Neural progenitor cell (in vitro differentiated cells): ENCODE measurements at regions not wholly inside any gene's neighbourhood (a gene's known extent, or its start where the extent isn't known, plus 50 kb on each side); places are given as distances from the start of the nearest gene placed in this dataset.

ENCODE experiments used
- DNase-seq: peaks from one replicate; pipeline ENCODE4 v3.0.0-alpha.2; 2016; ENCODE audit warnings: low spot score
- H2AFZ ChIP-seq: fragments of 200-600 bp; sonication (generic); replicated peaks from 2 replicates; pipeline ENCODE4 v1.6.1; 2016; ENCODE audit warnings: antibody characterized with exemption
- H3F3A ChIP-seq: fragments of 200-600 bp; sonication (generic); 2 replicates; pipeline ENCODE4 v1.6.1; 2016; ENCODE audit warnings: antibody characterized with exemption, low read depth
- H3K27ac ChIP-seq: fragments of 200-600 bp; sonication (generic); 2 replicates; pipeline ENCODE4 v1.5.1; 2016; ENCODE audit warnings: mild to moderate bottlenecking
- H3K27me3 ChIP-seq: fragments of 200-600 bp; sonication (generic); 2 replicates; pipeline ENCODE4 v1.6.1; 2016; ENCODE audit warnings: mild to moderate bottlenecking, moderate library complexity
- H3K36me3 ChIP-seq: fragments of 200-600 bp; sonication (generic); 2 replicates; pipeline ENCODE4 v1.5.1; 2016
- H3K4me1 ChIP-seq: fragments of 200-600 bp; sonication (generic); 2 replicates; pipeline ENCODE4 v1.6.1; 2016; ENCODE audit warnings: mixed run types
- H3K4me2 ChIP-seq: fragments of 200-600 bp; sonication (generic); 2 replicates; pipeline ENCODE4 v1.6.1; 2016
- H3K4me3 ChIP-seq: fragments of 200-600 bp; sonication (generic); 2 replicates; pipeline ENCODE4 v1.5.1; 2016
- H3K79me2 ChIP-seq: fragments of 200-600 bp; sonication (generic); 2 replicates; pipeline ENCODE4 v1.6.1; 2016; ENCODE audit warnings: low read depth
- H3K9ac ChIP-seq: fragments of 200-600 bp; sonication (generic); 2 replicates; pipeline ENCODE4 v1.6.1; 2016
- H3K9me3 ChIP-seq: fragments of 200-600 bp; sonication (generic); 2 replicates; pipeline ENCODE4 v1.5.1; 2016; ENCODE audit warnings: low read depth
- H4K20me1 ChIP-seq: fragments of 200-600 bp; sonication (generic); 2 replicates; pipeline ENCODE4 v1.6.1; 2016; ENCODE audit warnings: low read depth
- H3K27ac Mint-ChIP-seq: 3 replicates; pipeline ENCODE4 v1.8.0; 2021; ENCODE audit warnings: mixed read lengths
- H3K27me3 Mint-ChIP-seq: 2 replicates; pipeline ENCODE4 v1.8.0; 2022; ENCODE audit warnings: low read depth, mild to moderate bottlenecking, inconsistent platforms, moderate library complexity, mixed read lengths; ENCODE audit not compliant: insufficient read depth
- H3K36me3 Mint-ChIP-seq: 3 replicates; pipeline ENCODE4 v1.8.0; 2021; ENCODE audit warnings: mixed read lengths
- H3K4me1 Mint-ChIP-seq: 3 replicates; pipeline ENCODE4 v1.8.0; 2021; ENCODE audit warnings: mixed read lengths
- H3K4me3 Mint-ChIP-seq: 3 replicates; pipeline ENCODE4 v1.8.0; 2021; ENCODE audit warnings: mild to moderate bottlenecking, moderate library complexity, mixed read lengths
- H3K9me3 Mint-ChIP-seq: 3 replicates; pipeline ENCODE4 v1.8.0; 2020; ENCODE audit warnings: mixed read lengths
- CTCF ChIP-seq: fragments of 200-600 bp; sonication (generic); IDR thresholded peaks from 2 replicates; pipeline ENCODE4 v1.5.1; 2017; ENCODE audit warnings: antibody characterized with exemption, mild to moderate bottlenecking
- EZH2 ChIP-seq: fragments of 200-600 bp; sonication (generic); IDR thresholded peaks from 2 replicates; pipeline ENCODE4 v1.6.1; 2017; ENCODE audit warnings: antibody characterized with exemption, mild to moderate bottlenecking, moderate library complexity
- EZH2phosphoT487 ChIP-seq: fragments of 200-600 bp; sonication (generic); IDR thresholded peaks from 2 replicates; pipeline ENCODE4 v1.6.1; 2017; ENCODE audit warnings: antibody characterized with exemption

- H3K4me3 ChIP-seq: no peak overlapping the region
- no peak overlapping the region for H3K27ac Mint-ChIP-seq
These were observed 196.5 kb downstream of the KLF13 start for GRCh38 chr15:31523027-31523654.

GRCh38 chr15:31523655-31524049 lies 197.0 kb downstream of the KLF13 start:
- Histone ChIP-seq H3K9ac (no peak overlapping the region), H4K20me1 (no peaks in the 10 kb centered on the region), H3F3A (no peaks in the 10 kb centered on the region), H3K4me1 (no peaks in the 10 kb centered on the region), H3K27me3 (no peaks in the 10 kb centered on the region), H3K4me3 (no peak overlapping the region), H3K36me3 (no peaks in the 10 kb centered on the region), H3K9me3 (no peaks in the 10 kb centered on the region), H3K79me2 (no peaks in the 10 kb centered on the region), H3K27ac (no peak overlapping the region), H2AFZ (no peak overlapping the region), H3K4me2 (no peak overlapping the region)
- Mint-ChIP-seq H3K4me1 (peaks cover 5% of the 10 kb centered on the region), H3K27ac (no peak overlapping the region), H3K27me3 (peaks cover 7% of the 10 kb centered on the region), H3K4me3 (no peak overlapping the region), H3K36me3 (no peaks in the 10 kb centered on the region), H3K9me3 (no peaks in the 10 kb centered on the region)
- no peak for DNase-seq
- no peak for TF ChIP-seq EZH2phosphoT487
- no peak for TF ChIP-seq EZH2
- no peak for TF ChIP-seq CTCF

More at GRCh38 chr15:31523027-31523654, 196.5 kb downstream of the KLF13 start:
- H3K27me3 ChIP-seq: no peaks in the 10 kb centered on the region
- H3K4me1 ChIP-seq: no peaks in the 10 kb centered on the region
- H3K9ac ChIP-seq: no peak overlapping the region
- peaks cover 7% of the 10 kb centered on the region for H3K27me3 Mint-ChIP-seq
- H3F3A ChIP-seq: no peaks in the 10 kb centered on the region
- H3K9me3 Mint-ChIP-seq: no peaks in the 10 kb centered on the region
- no peaks in the 10 kb centered on the region for H4K20me1 ChIP-seq
- TF ChIP-seq EZH2 (no peak), CTCF (no peak)
- no peaks in the 10 kb centered on the region for H3K79me2 ChIP-seq
- H3K36me3 ChIP-seq: no peaks in the 10 kb centered on the region
- H2AFZ ChIP-seq: no peak overlapping the region
- H3K4me2 ChIP-seq: no peak overlapping the region
- peaks cover 3% of the 10 kb centered on the region for H3K4me1 Mint-ChIP-seq
- no peak for DNase-seq
- H3K9me3 ChIP-seq: no peaks in the 10 kb centered on the region
- no peak overlapping the region for H3K4me3 Mint-ChIP-seq
- no peak overlapping the region for H3K27ac ChIP-seq
- H3K36me3 Mint-ChIP-seq: no peaks in the 10 kb centered on the region

- no peaks in the 10 kb centered on the region for H3F3A ChIP-seq
- H3K9me3 ChIP-seq: no peaks in the 10 kb centered on the region
- H3K4me2 ChIP-seq: no peak overlapping the region
- Mint-ChIP-seq H3K27ac (no peak overlapping the region), H3K36me3 (no peaks in the 10 kb centered on the region), H3K27me3 (peaks cover 7% of the 10 kb centered on the region), H3K4me3 (no peak overlapping the region), H3K9me3 (no peaks in the 10 kb centered on the region), H3K4me1 (peaks cover 11% of the 10 kb centered on the region)
- H3K9ac ChIP-seq: no peak overlapping the region
- H4K20me1 ChIP-seq: no peaks in the 10 kb centered on the region
- peaks cover 3% of the 10 kb centered on the region for H3K4me1 ChIP-seq
- no peak for DNase-seq
- H3K27ac ChIP-seq: no peak overlapping the region
- H2AFZ ChIP-seq: no peak overlapping the region
- no peaks in the 10 kb centered on the region for H3K79me2 ChIP-seq
- no peak for TF ChIP-seq EZH2
- no peak for TF ChIP-seq CTCF
- TF ChIP-seq EZH2phosphoT487: no peak
- no peak overlapping the region for H3K4me3 ChIP-seq
- no peaks in the 10 kb centered on the region for H3K27me3 ChIP-seq
- H3K36me3 ChIP-seq: no peaks in the 10 kb centered on the region
These were observed 198.6 kb downstream of the KLF13 start for GRCh38 chr15:31525185-31525695.
